ENCODE measurements at regions not wholly inside any gene's neighbourhood (a gene's known extent, or its start where the extent isn't known, plus 50 kb on each side); places are given as distances from the start of the nearest gene placed in this dataset.

DNA sequence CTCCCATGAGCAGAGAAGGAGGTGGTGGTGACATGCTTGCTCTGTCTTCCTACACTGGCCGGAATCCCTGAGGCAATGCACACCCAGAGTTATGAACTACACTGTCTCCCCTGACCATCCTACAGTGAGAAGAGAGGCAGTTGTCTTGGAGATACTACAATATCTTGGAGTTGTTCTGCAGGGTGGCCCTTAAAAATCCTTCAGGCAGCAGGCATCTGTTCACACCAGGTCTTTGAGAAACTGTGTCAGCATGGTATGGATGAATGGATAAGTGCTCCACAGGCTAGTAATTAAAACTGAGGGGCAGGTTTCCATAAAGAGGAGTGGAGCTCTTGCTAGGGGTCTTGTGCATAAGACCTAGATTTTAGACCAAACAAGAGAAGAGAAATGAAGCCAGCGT, 223.7 kb upstream of the COPS8 start (continued):
- TF ChIP-seq, protein P1, sequence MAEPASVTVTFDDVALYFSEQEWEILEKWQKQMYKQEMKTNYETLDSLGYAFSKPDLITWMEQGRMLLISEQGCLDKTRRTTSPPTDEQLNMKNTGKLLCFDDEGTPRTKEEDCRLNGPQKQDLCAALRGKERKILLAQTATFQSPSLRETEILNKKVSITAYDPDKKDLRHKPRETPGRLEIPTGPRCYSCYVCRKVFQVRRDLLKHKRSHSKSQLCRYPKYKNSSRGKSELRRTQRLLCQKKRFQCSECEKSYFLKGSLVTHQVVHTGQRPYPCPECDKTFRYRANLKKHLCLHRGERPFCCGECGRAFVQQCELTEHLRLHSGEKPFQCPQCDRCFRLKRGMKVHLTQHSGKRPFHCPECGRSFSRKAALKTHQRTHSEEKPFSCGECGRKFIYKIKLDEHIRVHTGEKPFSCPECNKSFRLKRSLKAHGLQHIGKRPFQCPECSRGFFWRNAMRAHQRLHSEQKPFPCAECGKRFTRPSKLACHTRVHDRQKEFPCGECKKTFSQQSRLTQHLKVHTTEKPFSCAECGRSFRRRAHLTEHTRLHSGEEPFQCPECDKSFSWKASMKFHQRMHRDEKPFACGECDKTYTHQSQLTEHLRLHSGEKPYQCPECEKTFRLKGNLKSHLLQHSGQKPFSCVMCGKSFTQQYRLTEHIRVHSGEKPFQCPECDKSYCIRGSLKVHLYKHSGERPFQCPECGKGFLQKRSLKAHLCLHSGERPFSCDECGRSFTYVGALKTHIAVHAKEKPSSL (CRISPR knock-in tag; conservative IDR thresholded peaks at IDR 0.05) = no peak
- TF ChIP-seq, protein P2, sequence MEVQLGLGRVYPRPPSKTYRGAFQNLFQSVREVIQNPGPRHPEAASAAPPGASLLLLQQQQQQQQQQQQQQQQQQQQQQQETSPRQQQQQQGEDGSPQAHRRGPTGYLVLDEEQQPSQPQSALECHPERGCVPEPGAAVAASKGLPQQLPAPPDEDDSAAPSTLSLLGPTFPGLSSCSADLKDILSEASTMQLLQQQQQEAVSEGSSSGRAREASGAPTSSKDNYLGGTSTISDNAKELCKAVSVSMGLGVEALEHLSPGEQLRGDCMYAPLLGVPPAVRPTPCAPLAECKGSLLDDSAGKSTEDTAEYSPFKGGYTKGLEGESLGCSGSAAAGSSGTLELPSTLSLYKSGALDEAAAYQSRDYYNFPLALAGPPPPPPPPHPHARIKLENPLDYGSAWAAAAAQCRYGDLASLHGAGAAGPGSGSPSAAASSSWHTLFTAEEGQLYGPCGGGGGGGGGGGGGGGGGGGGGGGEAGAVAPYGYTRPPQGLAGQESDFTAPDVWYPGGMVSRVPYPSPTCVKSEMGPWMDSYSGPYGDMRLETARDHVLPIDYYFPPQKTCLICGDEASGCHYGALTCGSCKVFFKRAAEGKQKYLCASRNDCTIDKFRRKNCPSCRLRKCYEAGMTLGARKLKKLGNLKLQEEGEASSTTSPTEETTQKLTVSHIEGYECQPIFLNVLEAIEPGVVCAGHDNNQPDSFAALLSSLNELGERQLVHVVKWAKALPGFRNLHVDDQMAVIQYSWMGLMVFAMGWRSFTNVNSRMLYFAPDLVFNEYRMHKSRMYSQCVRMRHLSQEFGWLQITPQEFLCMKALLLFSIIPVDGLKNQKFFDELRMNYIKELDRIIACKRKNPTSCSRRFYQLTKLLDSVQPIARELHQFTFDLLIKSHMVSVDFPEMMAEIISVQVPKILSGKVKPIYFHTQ (CRISPR knock-in tag; IDR thresholded peaks at IDR 0.05) = no peak
- no peak for TF ChIP-seq RORB (CRISPR knock-in tag; IDR thresholded peaks at IDR 0.05)
- TF ChIP-seq, protein P3, sequence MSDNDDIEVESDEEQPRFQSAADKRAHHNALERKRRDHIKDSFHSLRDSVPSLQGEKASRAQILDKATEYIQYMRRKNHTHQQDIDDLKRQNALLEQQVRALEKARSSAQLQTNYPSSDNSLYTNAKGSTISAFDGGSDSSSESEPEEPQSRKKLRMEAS (CRISPR knock-in tag; IDR thresholded peaks at IDR 0.05) = no peak
- TF ChIP-seq, protein P4, sequence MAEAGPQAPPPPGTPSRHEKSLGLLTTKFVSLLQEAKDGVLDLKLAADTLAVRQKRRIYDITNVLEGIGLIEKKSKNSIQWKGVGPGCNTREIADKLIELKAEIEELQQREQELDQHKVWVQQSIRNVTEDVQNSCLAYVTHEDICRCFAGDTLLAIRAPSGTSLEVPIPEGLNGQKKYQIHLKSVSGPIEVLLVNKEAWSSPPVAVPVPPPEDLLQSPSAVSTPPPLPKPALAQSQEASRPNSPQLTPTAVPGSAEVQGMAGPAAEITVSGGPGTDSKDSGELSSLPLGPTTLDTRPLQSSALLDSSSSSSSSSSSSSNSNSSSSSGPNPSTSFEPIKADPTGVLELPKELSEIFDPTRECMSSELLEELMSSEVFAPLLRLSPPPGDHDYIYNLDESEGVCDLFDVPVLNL (CRISPR knock-in tag; IDR thresholded peaks at IDR 0.05; ENCODE audit: borderline replicate concordance, low read depth) = no peak
- TF ChIP-seq, protein P5, sequence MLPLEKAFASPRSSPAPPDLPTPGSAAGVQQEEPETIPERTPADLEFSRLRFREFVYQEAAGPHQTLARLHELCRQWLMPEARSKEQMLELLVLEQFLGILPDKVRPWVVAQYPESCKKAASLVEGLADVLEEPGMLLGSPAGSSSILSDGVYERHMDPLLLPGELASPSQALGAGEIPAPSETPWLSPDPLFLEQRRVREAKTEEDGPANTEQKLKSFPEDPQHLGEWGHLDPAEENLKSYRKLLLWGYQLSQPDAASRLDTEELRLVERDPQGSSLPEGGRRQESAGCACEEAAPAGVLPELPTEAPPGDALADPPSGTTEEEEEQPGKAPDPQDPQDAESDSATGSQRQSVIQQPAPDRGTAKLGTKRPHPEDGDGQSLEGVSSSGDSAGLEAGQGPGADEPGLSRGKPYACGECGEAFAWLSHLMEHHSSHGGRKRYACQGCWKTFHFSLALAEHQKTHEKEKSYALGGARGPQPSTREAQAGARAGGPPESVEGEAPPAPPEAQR (CRISPR knock-in tag; IDR thresholded peaks at IDR 0.05) = no peak

DNA sequence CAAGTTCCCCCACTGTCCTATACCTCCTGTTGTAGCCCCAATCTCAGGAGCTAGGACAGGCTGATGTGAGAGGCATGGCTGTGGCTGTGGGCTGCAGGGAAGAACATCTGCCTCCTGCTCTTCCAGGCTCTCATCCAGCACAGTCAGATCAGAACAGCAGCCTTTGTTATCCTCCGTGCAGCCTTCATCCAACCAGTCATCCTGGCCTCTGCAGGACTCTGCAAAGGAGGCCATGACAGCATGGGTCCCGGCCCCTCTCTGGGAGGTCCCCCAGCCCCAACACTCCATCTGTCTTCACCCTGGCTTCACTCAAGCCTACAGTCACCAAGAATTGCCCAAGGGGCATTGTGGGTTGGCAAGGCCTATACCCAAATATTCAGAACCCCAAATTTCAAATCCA, 223.2 kb upstream of the COPS8 start:
- H3K36me3 Mint-ChIP-seq = peaks cover 24% of the 10 kb centered on the region
- H3K9me3 Mint-ChIP-seq = peaks cover 49% of the 10 kb centered on the region
- TF ChIP-seq FOXK1 (CRISPR knock-in tag; IDR thresholded peaks at IDR 0.05) = no peak
- TF ChIP-seq TEAD1 (CRISPR knock-in tag; IDR thresholded peaks at IDR 0.05) = no peak
- TF ChIP-seq, protein P3 (CRISPR knock-in tag; IDR thresholded peaks at IDR 0.05) = no peak
- TF ChIP-seq, protein P6, sequence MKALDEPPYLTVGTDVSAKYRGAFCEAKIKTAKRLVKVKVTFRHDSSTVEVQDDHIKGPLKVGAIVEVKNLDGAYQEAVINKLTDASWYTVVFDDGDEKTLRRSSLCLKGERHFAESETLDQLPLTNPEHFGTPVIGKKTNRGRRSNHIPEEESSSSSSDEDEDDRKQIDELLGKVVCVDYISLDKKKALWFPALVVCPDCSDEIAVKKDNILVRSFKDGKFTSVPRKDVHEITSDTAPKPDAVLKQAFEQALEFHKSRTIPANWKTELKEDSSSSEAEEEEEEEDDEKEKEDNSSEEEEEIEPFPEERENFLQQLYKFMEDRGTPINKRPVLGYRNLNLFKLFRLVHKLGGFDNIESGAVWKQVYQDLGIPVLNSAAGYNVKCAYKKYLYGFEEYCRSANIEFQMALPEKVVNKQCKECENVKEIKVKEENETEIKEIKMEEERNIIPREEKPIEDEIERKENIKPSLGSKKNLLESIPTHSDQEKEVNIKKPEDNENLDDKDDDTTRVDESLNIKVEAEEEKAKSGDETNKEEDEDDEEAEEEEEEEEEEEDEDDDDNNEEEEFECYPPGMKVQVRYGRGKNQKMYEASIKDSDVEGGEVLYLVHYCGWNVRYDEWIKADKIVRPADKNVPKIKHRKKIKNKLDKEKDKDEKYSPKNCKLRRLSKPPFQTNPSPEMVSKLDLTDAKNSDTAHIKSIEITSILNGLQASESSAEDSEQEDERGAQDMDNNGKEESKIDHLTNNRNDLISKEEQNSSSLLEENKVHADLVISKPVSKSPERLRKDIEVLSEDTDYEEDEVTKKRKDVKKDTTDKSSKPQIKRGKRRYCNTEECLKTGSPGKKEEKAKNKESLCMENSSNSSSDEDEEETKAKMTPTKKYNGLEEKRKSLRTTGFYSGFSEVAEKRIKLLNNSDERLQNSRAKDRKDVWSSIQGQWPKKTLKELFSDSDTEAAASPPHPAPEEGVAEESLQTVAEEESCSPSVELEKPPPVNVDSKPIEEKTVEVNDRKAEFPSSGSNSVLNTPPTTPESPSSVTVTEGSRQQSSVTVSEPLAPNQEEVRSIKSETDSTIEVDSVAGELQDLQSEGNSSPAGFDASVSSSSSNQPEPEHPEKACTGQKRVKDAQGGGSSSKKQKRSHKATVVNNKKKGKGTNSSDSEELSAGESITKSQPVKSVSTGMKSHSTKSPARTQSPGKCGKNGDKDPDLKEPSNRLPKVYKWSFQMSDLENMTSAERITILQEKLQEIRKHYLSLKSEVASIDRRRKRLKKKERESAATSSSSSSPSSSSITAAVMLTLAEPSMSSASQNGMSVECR (CRISPR knock-in tag; IDR thresholded peaks at IDR 0.05; ENCODE audit: borderline replicate concordance) = no peak
- TF ChIP-seq, protein P7, sequence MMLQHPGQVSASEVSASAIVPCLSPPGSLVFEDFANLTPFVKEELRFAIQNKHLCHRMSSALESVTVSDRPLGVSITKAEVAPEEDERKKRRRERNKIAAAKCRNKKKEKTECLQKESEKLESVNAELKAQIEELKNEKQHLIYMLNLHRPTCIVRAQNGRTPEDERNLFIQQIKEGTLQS (CRISPR knock-in tag; conservative IDR thresholded peaks at IDR 0.05) = no peak
- no peak for TF ChIP-seq ETV6 (CRISPR knock-in tag; IDR thresholded peaks at IDR 0.05)
- TF ChIP-seq GABPB1 (CRISPR knock-in tag; IDR thresholded peaks at IDR 0.05) = no peak
- no peak for TF ChIP-seq ZNF396 (CRISPR knock-in tag; IDR thresholded peaks at IDR 0.05; ENCODE audit: borderline replicate concordance)
- TF ChIP-seq CREM (CRISPR knock-in tag; IDR thresholded peaks at IDR 0.05) = no peak
- TF ChIP-seq NFE2L1 (CRISPR knock-in tag; IDR thresholded peaks at IDR 0.05) = no peak
- TF ChIP-seq HMGA2 (CRISPR knock-in tag; IDR thresholded peaks at IDR 0.05) = no peak
- CTCF ChIA-PET = interaction anchor here (1.4 kb wide), 1 partner anchor 9 kb away, joined by 3 read pairs; no protein-coding TSS in a partner anchor
- H3K27ac Mint-ChIP-seq = no peak overlapping the region
- no peak for DNase-seq (ENCODE audit: low spot score)
- peaks cover 27% of the 10 kb centered on the region for H3K27me3 Mint-ChIP-seq (ENCODE audit: low read depth)
- POLR2A ChIA-PET = no interaction called here
- H3K4me1 Mint-ChIP-seq = peaks cover 35% of the 10 kb centered on the region
- no peak for ATAC-seq
- no peak overlapping the region for H3K4me3 Mint-ChIP-seq
